Breast epithelium (tissue), 3 donors: ENCODE measurements at regions not wholly inside any gene's neighbourhood (a gene's known extent, or its start where the extent isn't known, plus 50 kb on each side); places are given as distances from the start of the nearest gene placed in this dataset.

ENCODE experiments used
- CTCF ChIP-seq, 3 donors: fragments of 450-650 bp; IDR thresholded peaks; one replicate each; pipeline ENCODE4 v1.5.1; 2016 to 2017; ENCODE audit warnings: antibody characterized with exemption in 3 of 3, mild to moderate bottlenecking in 3 of 3, moderate library complexity in 3 of 3
- POLR2A ChIP-seq: fragments of 450-650 bp; IDR thresholded peaks from one replicate; pipeline ENCODE4 v1.6.1; 2016; ENCODE audit warnings: antibody characterized with exemption, mild to moderate bottlenecking, moderate library complexity
- POLR2AphosphoS5 ChIP-seq, 3 donors: sonication (generic); formaldehyde crosslinking; IDR thresholded peaks; one replicate each; pipeline ENCODE4 v1.6.1; 2017; ENCODE audit warnings: antibody characterized with exemption in 3 of 3

DNA sequence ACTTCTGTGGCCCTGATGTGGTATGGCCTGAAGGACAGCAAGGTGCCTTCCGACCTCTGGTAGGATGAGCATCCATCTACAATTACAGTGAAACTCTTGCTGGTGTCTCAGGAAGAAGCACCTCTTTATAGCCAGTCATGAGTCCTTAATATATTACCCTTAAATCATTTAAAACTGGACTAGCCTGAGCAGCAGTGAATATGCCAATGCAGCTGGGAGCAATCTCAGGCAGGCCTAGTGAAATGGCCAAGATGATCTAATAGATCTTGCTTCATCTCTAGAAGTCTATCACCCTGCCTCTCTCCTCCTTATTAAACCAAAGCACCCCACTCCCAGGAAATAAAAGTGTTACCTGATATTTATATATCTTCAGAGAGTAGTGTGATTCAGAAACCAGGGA, 66.7 kb upstream of the SORCS3 start:
- TF ChIP-seq POLR2AphosphoS5 (IDR thresholded peaks at IDR 0.05) (no peak), CTCF (IDR thresholded peaks at IDR 0.05) (no peak), POLR2A (no peak)
